ENCODE measurements at regions not wholly inside any gene's neighbourhood (a gene's known extent, or its start where the extent isn't known, plus 50 kb on each side); places are given as distances from the start of the nearest gene placed in this dataset.
"Not testable (repeated sequence)": the region's sequence is repeated elsewhere in the genome, so short reads cannot be mapped to it uniquely, and the experiment has no call there.

DNA sequence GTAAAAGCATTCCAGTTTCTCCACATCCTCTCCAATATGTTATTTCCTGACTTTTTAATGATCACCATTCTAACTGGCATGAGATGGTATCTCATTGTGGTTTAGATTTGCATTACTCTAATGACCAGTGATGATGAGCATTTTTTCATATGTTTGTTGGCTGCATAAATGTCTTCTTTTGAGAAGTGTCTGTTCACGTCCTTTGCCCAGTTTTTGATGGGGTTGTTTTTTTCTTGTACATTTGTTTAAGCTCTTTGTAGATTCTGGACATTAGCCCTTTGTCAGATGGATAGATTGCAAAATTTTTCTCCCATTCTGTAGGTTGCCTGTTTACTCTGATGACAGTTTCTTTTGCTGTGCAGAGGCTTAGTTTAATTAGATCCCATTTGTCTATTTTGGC lies 97.7 kb downstream of the EBLN1 start:
- H3K9ac ChIP-seq (ENCODE audit: low read depth, low read length); H3K4me1 ChIP-seq (ENCODE audit: control insufficient read depth, insufficient read depth, low read length); H3K9me3 ChIP-seq (ENCODE audit: control insufficient read depth, insufficient read depth, low read length); H3K36me3 ChIP-seq (ENCODE audit: control insufficient read depth, insufficient read depth, low read length); H3K27me3 ChIP-seq (ENCODE audit: control insufficient read depth, insufficient read depth, low read length); H3K4me3 ChIP-seq (ENCODE audit: low read depth, low read length): not testable (repeated sequence)

DNA sequence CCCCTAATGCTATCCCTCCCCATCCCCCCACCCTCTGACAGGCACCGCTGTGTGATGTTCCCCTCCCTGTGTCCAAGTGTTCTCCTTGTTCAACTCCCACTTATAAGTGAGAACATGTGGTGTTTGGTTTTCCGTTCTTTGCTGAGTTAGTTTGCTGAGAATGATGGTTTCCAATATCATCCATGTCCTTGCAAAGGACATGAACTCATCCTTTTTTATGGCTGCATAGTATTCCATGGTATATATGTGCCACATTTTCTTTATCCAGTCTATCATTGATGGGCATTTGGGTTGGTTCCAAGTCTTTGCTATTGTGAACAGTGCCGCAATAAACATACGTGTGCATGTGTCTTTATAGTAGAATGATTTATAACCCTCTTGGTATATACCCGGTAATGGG lies 98.2 kb downstream of the EBLN1 start:
- H3K9me3 ChIP-seq (ENCODE audit: control insufficient read depth, insufficient read depth, low read length); H3K36me3 ChIP-seq (ENCODE audit: control insufficient read depth, insufficient read depth, low read length); H3K4me3 ChIP-seq (ENCODE audit: low read depth, low read length); H3K27me3 ChIP-seq (ENCODE audit: control insufficient read depth, insufficient read depth, low read length); H3K9ac ChIP-seq (ENCODE audit: low read depth, low read length); H3K4me1 ChIP-seq (ENCODE audit: control insufficient read depth, insufficient read depth, low read length): not testable (repeated sequence)

DNA sequence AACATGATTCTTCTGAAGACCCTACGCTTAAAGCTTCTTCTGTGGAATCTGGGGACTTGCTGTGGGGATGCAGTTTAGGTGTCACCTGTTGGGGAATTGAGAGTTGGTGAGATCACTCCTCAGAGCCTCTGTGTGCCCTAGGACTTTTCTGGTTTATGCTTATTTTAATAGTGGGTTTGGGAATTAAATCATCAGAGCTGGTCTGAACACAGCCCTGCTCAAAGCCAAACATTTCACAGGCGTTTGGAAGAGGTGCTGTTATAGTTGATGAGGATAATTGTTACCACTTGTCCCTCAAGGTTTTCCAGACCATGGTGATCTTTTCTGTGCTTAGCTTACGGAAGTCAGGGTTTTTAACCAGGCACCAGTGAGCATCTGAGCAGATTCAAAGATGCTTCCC lies 106.1 kb downstream of the EBLN1 start:
- H3K9ac ChIP-seq (ENCODE audit: low read depth, low read length) = no peak overlapping the region
- no peaks in the 10 kb centered on the region for H3K36me3 ChIP-seq (ENCODE audit: control insufficient read depth, insufficient read depth, low read length)
- H3K9me3 ChIP-seq (ENCODE audit: control insufficient read depth, insufficient read depth, low read length) = no peaks in the 10 kb centered on the region
- H3K27me3 ChIP-seq (ENCODE audit: control insufficient read depth, insufficient read depth, low read length) = no peaks in the 10 kb centered on the region
- peaks cover 4% of the 10 kb centered on the region for H3K4me1 ChIP-seq (ENCODE audit: control insufficient read depth, insufficient read depth, low read length)
- no peak overlapping the region for H3K4me3 ChIP-seq (ENCODE audit: low read depth, low read length)

DNA sequence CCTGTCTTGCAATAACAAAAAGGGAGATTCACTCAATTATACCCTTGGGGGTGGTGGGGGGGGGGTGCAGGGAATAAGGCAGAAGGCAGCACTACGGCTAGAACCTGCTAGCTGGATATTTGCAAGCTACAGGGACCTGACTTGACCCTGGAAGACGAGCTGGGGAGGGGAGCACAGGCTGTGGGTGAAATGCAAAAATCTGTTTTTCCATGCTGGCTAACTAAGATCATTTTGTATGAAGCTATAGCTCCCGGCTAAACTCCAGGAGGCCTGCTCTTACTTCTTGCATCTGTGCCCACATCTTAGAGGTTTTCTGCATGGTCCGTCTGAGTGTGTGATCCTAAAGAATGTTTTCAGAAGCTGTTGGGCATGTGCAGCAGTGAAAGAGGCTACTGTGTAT lies 106.6 kb downstream of the EBLN1 start:
- no peak overlapping the region for H3K4me3 ChIP-seq (ENCODE audit: low read depth, low read length)
- H3K36me3 ChIP-seq (ENCODE audit: control insufficient read depth, insufficient read depth, low read length) = no peaks in the 10 kb centered on the region
- H3K27me3 ChIP-seq (ENCODE audit: control insufficient read depth, insufficient read depth, low read length) = no peaks in the 10 kb centered on the region
- no peaks in the 10 kb centered on the region for H3K9me3 ChIP-seq (ENCODE audit: control insufficient read depth, insufficient read depth, low read length)
- H3K4me1 ChIP-seq (ENCODE audit: control insufficient read depth, insufficient read depth, low read length) = peaks cover 4% of the 10 kb centered on the region
- no peak overlapping the region for H3K9ac ChIP-seq (ENCODE audit: low read depth, low read length)

DNA sequence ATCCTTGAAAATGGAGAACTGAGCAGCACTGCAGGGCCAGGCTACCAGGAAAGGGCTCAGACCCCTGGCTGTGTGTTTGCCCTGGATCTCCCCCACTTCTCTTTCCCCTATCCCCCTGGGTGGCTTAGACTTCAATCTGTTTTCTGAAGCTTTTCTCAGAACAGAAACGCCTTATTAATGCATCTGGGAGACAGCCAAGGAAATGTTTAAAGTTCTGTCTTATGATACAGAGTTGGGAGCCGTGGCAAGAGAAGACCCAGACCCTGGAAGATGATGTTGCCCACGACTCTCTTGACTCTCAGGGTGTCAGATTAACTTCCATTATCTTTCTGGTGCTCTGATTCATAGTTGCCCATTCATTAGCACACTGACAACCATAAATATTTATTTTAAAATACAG lies 107.1 kb downstream of the EBLN1 start:
- Histone ChIP-seq H3K4me3 (ENCODE audit: low read depth, low read length) (no peak overlapping the region), H3K9ac (ENCODE audit: low read depth, low read length) (no peak overlapping the region), H3K27me3 (ENCODE audit: control insufficient read depth, insufficient read depth, low read length) (no peaks in the 10 kb centered on the region), H3K9me3 (ENCODE audit: control insufficient read depth, insufficient read depth, low read length) (no peaks in the 10 kb centered on the region), H3K36me3 (ENCODE audit: control insufficient read depth, insufficient read depth, low read length) (no peaks in the 10 kb centered on the region), H3K4me1 (ENCODE audit: control insufficient read depth, insufficient read depth, low read length) (peaks cover 4% of the 10 kb centered on the region)

DNA sequence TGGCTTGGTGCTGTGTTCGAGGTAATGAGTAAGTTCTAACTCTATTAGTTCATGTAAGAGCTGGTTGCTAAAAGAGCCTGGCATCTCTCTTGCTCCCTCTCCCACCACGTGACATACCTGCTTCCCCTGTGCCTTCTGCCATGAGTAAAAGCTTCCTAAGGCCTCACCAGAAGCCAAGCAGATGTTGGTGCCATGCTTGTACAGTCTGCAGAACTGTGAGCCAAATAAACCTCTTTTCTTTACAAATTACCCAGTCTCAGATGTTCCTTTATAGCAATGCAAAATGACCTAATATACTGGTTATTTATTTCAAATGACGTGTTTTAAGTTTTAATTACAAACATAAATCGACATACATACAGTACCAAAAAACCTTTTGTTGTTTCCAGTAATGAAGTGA lies 101.7 kb upstream of the DNAJC1 start:
- Histone ChIP-seq H3K4me1 (ENCODE audit: control insufficient read depth, insufficient read depth, low read length) (no peaks in the 10 kb centered on the region), H3K4me3 (ENCODE audit: low read depth, low read length) (no peak overlapping the region), H3K27me3 (ENCODE audit: control insufficient read depth, insufficient read depth, low read length) (no peaks in the 10 kb centered on the region), H3K9me3 (ENCODE audit: control insufficient read depth, insufficient read depth, low read length) (no peaks in the 10 kb centered on the region), H3K9ac (ENCODE audit: low read depth, low read length) (no peak overlapping the region), H3K36me3 (ENCODE audit: control insufficient read depth, insufficient read depth, low read length) (no peaks in the 10 kb centered on the region)

DNA sequence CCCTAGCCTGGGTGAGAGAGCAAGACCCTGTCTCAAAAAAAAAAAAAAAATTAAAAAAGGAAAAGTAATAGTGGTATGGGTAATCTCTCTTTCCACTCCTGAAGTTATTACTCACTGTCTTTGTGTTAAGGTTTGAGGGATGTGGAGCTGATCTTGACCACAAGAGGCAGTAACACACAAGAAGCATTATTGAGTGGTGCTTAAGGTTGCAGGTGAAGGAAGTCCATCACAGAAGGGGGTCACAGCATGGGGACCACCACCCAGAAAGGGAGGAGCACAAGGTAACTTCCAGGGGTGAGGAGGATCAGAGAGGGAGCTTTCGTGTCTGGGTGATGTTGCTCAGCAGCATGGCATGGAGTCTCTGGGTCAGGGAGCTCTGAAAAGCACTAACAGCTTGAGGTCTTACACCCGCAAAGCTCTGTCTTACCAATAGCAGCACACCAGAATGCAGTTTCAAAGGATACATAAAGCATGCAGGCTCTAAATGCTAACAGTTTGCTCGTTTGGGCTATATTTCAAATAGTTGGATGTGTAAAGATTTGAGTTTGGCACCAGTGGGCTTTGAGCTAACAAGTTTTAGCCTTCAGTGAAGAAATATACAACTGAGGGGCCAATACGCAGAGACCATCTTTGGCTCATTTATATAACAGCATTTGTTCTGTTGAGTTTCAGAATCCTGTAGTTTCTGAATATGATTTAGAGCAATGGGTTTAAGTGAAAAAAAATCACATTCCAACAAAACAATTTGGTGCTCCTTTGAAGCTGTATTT lies 100.4 kb upstream of the DNAJC1 start:
- H3K9me3 ChIP-seq (ENCODE audit: control insufficient read depth, insufficient read depth, low read length) = no peaks in the 10 kb centered on the region
- H3K4me1 ChIP-seq (ENCODE audit: control insufficient read depth, insufficient read depth, low read length) = no peaks in the 10 kb centered on the region

DNA sequence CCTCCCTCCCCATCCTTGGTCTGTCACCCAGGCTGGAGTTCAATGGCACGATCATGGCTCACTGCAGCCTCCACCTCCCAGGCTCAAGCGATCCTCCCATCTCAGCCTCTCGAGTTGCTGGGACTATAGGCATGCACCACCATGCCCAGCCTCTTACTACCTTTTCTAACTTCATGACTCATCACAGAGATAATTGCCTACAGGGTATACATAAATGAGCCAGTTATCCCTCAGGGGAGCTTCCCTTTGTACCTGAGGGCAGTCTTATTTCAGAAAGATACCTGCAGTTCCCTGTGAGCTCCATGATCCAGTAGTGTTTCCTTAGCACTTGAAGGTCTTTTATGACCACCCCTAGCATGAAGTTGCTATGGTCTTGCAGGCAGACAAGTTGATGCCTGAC lies 94.2 kb upstream of the DNAJC1 start:
- Histone ChIP-seq H3K4me1 (ENCODE audit: control insufficient read depth, insufficient read depth, low read length) (no peaks in the 10 kb centered on the region), H3K9me3 (ENCODE audit: control insufficient read depth, insufficient read depth, low read length) (no peaks in the 10 kb centered on the region), H3K36me3 (ENCODE audit: control insufficient read depth, insufficient read depth, low read length) (no peaks in the 10 kb centered on the region), H3K27me3 (ENCODE audit: control insufficient read depth, insufficient read depth, low read length) (no peaks in the 10 kb centered on the region), H3K9ac (ENCODE audit: low read depth, low read length) (no peak overlapping the region), H3K4me3 (ENCODE audit: low read depth, low read length) (no peak overlapping the region)

More for the DNA sequence above, 100.4 kb upstream of the DNAJC1 start:
- H3K4me3 ChIP-seq (ENCODE audit: low read depth, low read length) = no peak overlapping the region
- no peaks in the 10 kb centered on the region for H3K27me3 ChIP-seq (ENCODE audit: control insufficient read depth, insufficient read depth, low read length)
- no peaks in the 10 kb centered on the region for H3K36me3 ChIP-seq (ENCODE audit: control insufficient read depth, insufficient read depth, low read length)
- no peak overlapping the region for H3K9ac ChIP-seq (ENCODE audit: low read depth, low read length)

DNA sequence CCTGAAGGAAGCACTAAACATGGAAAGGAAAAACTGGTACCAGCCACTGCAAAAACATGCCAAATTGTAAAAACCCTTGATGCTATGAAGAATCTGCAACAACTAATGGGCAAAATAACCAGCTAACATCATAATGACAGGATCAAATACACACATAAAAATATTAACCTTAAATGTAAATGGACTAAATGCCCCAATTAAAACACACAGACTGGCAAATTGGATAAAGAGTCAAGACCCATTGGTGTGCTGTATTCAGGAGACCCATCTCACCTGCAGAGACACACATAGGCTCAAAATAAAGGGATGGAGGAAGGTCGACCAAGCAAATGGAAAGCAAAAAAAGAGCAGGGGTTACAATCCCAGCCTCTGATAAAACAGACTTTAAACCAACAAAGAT lies 87.7 kb upstream of the DNAJC1 start:
- not testable (repeated sequence) for H3K9me3 ChIP-seq (ENCODE audit: control insufficient read depth, insufficient read depth, low read length); H3K4me1 ChIP-seq (ENCODE audit: control insufficient read depth, insufficient read depth, low read length); H3K9ac ChIP-seq (ENCODE audit: low read depth, low read length); H3K36me3 ChIP-seq (ENCODE audit: control insufficient read depth, insufficient read depth, low read length); H3K4me3 ChIP-seq (ENCODE audit: low read depth, low read length); H3K27me3 ChIP-seq (ENCODE audit: control insufficient read depth, insufficient read depth, low read length)

DNA sequence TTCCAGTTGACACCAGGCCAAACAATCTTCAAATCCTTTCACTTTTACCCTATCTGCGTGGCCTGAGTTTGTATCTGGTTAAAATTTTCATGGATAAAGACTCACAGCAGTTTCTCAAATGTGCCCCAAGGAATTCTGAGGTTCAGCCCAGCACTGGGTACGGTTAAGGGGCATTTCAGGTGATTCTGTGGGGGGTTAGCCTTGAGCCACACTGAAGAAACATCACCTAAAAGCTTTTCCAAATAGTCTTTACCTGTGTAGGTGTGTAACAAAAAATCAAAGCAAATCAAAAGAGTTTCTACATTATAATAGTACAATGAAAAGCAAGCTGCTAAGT lies 83.8 kb upstream of the DNAJC1 start:
- Histone ChIP-seq H3K27me3 (ENCODE audit: control insufficient read depth, insufficient read depth, low read length) (no peaks in the 10 kb centered on the region), H3K9me3 (ENCODE audit: control insufficient read depth, insufficient read depth, low read length) (no peaks in the 10 kb centered on the region), H3K9ac (ENCODE audit: low read depth, low read length) (no peak overlapping the region), H3K4me1 (ENCODE audit: control insufficient read depth, insufficient read depth, low read length) (peaks cover 9% of the 10 kb centered on the region), H3K36me3 (ENCODE audit: control insufficient read depth, insufficient read depth, low read length) (no peaks in the 10 kb centered on the region), H3K4me3 (ENCODE audit: low read depth, low read length) (no peak overlapping the region)

DNA sequence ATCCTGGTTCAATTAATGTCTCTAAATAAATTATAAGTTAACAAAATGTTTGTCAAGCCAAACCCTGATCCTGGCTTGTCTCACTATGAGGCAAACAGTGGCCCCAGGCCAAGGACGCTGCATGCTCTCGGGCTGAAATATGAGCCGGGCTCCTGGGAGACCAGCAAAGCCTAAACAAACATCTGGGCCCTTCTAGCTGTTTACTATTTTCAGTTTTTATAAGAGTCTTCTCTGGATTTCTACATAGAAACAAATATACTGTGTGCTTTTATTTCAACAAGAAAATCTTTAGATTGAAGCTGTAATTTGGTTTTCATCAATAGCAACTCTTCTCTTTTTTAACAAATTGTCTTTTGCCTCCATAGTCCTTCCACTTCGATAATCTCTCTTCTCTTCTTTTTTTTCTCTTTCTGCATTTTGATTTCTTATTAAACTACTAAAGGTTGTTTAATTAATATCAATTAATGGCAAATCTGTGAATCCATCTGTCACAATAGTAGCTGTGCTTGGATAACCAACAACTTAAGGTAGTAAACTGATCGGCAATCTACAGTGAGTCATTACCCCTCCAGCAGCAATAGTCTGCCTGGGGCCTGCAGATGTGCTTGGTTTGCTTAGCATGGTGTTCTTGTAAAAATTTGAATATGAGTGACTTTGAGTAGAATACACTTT lies 83.3 kb upstream of the DNAJC1 start:
- Histone ChIP-seq H3K4me3 (ENCODE audit: low read depth, low read length) (no peak overlapping the region), H3K36me3 (ENCODE audit: control insufficient read depth, insufficient read depth, low read length) (no peaks in the 10 kb centered on the region), H3K27me3 (ENCODE audit: control insufficient read depth, insufficient read depth, low read length) (no peaks in the 10 kb centered on the region), H3K9ac (ENCODE audit: low read depth, low read length) (no peak overlapping the region), H3K4me1 (ENCODE audit: control insufficient read depth, insufficient read depth, low read length) (peaks cover 9% of the 10 kb centered on the region), H3K9me3 (ENCODE audit: control insufficient read depth, insufficient read depth, low read length) (no peaks in the 10 kb centered on the region)

DNA sequence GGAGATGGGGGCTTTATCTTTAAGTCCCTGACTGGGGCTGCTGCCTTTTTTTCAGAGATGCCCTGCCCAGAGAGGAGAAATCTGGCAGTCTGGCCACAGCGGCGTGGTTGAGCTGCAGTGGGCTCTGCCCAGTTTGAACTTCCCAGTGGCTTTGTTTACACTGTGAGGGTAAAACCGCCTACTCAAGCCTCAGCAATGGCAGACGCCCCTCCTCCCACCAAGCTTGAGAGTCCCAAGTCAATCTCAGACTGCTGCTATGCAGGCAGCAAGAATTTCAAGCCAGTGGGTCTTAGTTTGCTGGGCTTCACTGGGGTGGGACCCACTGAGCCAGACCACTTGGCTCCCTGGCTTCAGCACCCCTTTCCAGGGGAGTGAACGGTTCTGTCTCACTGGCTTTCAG lies 76.4 kb upstream of the DNAJC1 start:
- not testable (repeated sequence) for H3K4me3 ChIP-seq (ENCODE audit: low read depth, low read length); H3K36me3 ChIP-seq (ENCODE audit: control insufficient read depth, insufficient read depth, low read length)

More for the DNA sequence above, 76.4 kb upstream of the DNAJC1 start:
- H3K27me3 ChIP-seq (ENCODE audit: control insufficient read depth, insufficient read depth, low read length); H3K4me1 ChIP-seq (ENCODE audit: control insufficient read depth, insufficient read depth, low read length); H3K9me3 ChIP-seq (ENCODE audit: control insufficient read depth, insufficient read depth, low read length): not testable (repeated sequence)
- peak overlapping the region; percentile 32 for H3K9ac ChIP-seq (ENCODE audit: low read depth, low read length)

All from iPS-15b (cell line).